ENCODE measurements at regions not wholly inside any gene's neighbourhood (a gene's known extent, or its start where the extent isn't known, plus 50 kb on each side); places are given as distances from the start of the nearest gene placed in this dataset.

- TF ChIP-seq CBX8 (IDR thresholded peaks at IDR 0.05; ENCODE audit: borderline replicate concordance, extremely low read depth, low read depth, low read length, poor library complexity, severe bottlenecking) (no peak), THRA (IDR thresholded peaks at IDR 0.05) (no peak), ETS2 (tag; IDR thresholded peaks at IDR 0.05; ENCODE audit: borderline replicate concordance, poor library complexity, severe bottlenecking) (no peak), SLC30A9 (CRISPR knock-in tag; IDR thresholded peaks at IDR 0.05) (no peak), KDM4B (IDR thresholded peaks at IDR 0.05; ENCODE audit: borderline replicate concordance in 2 of 2, low read depth in 1 of 2) (no peak), KAT8 (IDR thresholded peaks at IDR 0.05; ENCODE audit: low read depth) (no peak), ZNF444 (CRISPR knock-in tag; IDR thresholded peaks at IDR 0.05) (no peak), ESRRB (CRISPR knock-in tag; IDR thresholded peaks at IDR 0.05; ENCODE audit: borderline replicate concordance) (no peak), ZNF23 (CRISPR knock-in tag; IDR thresholded peaks at IDR 0.05) (no peak), ZEB2 (IDR thresholded peaks at IDR 0.05) (no peak), PHF21A (IDR thresholded peaks at IDR 0.05; ENCODE audit: borderline replicate concordance, low read depth) (no peak), ELK1 (CRISPR knock-in tag; IDR thresholded peaks at IDR 0.05) (no peak), HLTF (IDR thresholded peaks at IDR 0.05) (no peak), ZNF274 (IDR thresholded peaks at IDR 0.05; ENCODE audit: borderline replicate concordance, low read depth, low read length) (no peak), E2F6 (IDR thresholded peaks at IDR 0.05; ENCODE audit: borderline replicate concordance in 1 of 2, extremely low read depth in 1 of 2, insufficient read depth in 1 of 2, insufficient read length in 1 of 2, low read depth in 1 of 2, low read length in 1 of 2, poor library complexity in 1 of 2, severe bottlenecking in 1 of 2) (no peak), ZNF146 (CRISPR knock-in tag; IDR thresholded peaks at IDR 0.05; ENCODE audit: unreplicated experiment) (no peak)
- H3K4me3 ChIP-seq, result no peak overlapping the region
- H2AFZ ChIP-seq (ENCODE audit: low read depth, low read length), result no peak overlapping the region
- ChIA-PET POLR2A (no interaction called here), CTCF (ENCODE audit: low intra/inter-chr PET ratio) (no interaction called here)
- no peaks in the 10 kb centered on the region for H3K9me1 ChIP-seq (ENCODE audit: control insufficient read depth, insufficient read depth, low read length)
- no peaks in the 10 kb centered on the region for H3K79me2 ChIP-seq (ENCODE audit: control insufficient read depth, insufficient read depth, low read length)
- intact Hi-C loops (cut with micrococcal nuclease) (no loop called here), in situ Hi-C loops (cut with MboI) (no loop called here)
- ATAC-seq (no peak), FAIRE-seq (no peak), DNase-seq (ENCODE audit: extremely low read depth in 1 of 4, low spot score in 3 of 4) (no peak)
- no peak overlapping the region for H3K4me2 ChIP-seq (ENCODE audit: insufficient read depth, low read length)
- H3K4me1 ChIP-seq (replicated peaks in 1 of 2; ENCODE audit: control insufficient read depth in 2 of 2, insufficient read depth in 2 of 2, low read length in 2 of 2), result no peaks in the 10 kb centered on the region
- no TSS peak for BruUV-seq (replicated peaks)
- H3K27me3 ChIP-seq (ENCODE audit: control insufficient read depth in 2 of 2, insufficient read depth in 2 of 2, low read length in 2 of 2), result no peaks in the 10 kb centered on the region
- H3K9me3 ChIP-seq (replicated peaks; ENCODE audit: control insufficient read depth, insufficient read depth, low read depth, low read length), result no peaks in the 10 kb centered on the region
- H3K27ac ChIP-seq (ENCODE audit: extremely low read depth, low read depth, low read length), result no peak overlapping the region
- 0% methylated on average over 4 of the region's 4 CpGs for WGBS (ENCODE audit: insufficient coverage, low coverage, missing lambda C conversion rate)
- no peak overlapping the region for H3K9ac ChIP-seq (ENCODE audit: insufficient read depth in 1 of 2, low read depth in 2 of 2, low read length in 2 of 2)
- no peaks in the 10 kb centered on the region for H4K20me1 ChIP-seq (replicated peaks; ENCODE audit: control insufficient read depth, insufficient read depth, low read length)
- H3K36me3 ChIP-seq (ENCODE audit: control insufficient read depth, insufficient read depth, low read length), result no peaks in the 10 kb centered on the region
These were observed 902.7 kb upstream of the USP15 start for GRCh38 chr12:61357496-61357895.

All from K562 (cell line).